AG04449 (cell line): ENCODE measurements at regions not wholly inside any gene's neighbourhood (a gene's known extent, or its start where the extent isn't known, plus 50 kb on each side); places are given as distances from the start of the nearest gene placed in this dataset.
"Not testable (repeated sequence)": the region's sequence is repeated elsewhere in the genome, so short reads cannot be mapped to it uniquely, and the experiment has no call there.

ENCODE experiments used
- CTCF ChIA-PET: fragments of 350-600 bp; formaldehyde crosslinking; extraction: SDS; loops from one replicate; lab custom pipeline; 2021; ENCODE audit warnings: antibody characterized with exemption; lab: Yijun Ruan, JAX
- POLR2A ChIA-PET: fragments of 400-600, 350-600 bp; formaldehyde crosslinking; extraction: SDS; loops from one replicate; lab custom pipeline; 2020; ENCODE audit warnings: antibody characterized with exemption, inconsistent platforms; lab: Yijun Ruan, JAX
- DNase-seq: peaks from one replicate; pipeline ENCODE4 v3.0.0-alpha.2; 2010; ENCODE audit warnings: low read depth, low spot score
- H3K4me3 ChIP-seq: 2 replicates; pipeline ENCODE4 v1.5.1; 2011; ENCODE audit warnings: low read depth, mild to moderate bottlenecking, control low read depth, low read length
- CTCF ChIP-seq: IDR thresholded peaks from one replicate; pipeline ENCODE4 v1.5.1; 2011; ENCODE audit warnings: mild to moderate bottlenecking, moderate library complexity, low read length, control low read depth, inconsistent platforms; ENCODE audit not compliant: insufficient read depth; ENCODE audit errors: missing control alignments

DNA sequence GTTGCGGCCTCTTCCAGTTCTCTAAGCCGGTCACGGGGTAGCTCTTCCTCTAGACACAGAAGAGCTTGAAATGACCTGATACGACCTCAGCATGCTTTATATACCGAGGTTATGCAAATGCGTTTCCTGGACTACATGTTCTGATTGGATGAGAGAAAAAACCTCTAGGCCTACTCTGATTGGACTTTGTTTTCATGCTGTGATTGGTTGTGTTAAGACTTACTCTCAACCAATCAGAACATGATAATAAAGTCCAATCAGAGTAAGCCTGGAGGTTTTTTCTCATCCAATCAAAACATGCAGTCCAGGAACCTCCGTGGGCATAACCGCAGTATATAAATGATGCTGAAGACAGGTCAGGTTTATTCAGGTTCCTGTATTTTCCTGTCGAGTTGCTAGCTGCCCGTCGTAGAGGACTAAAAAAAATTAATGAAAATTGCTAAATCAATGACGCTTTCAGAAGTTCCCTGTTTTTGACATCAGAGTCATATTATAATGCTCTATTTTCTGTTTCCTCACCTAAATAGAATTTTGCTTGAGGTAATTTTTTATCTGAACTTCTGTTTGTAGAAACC is 177.4 kb downstream of the POTEB3 start:
- TF ChIP-seq CTCF = no peak
- ChIA-PET POLR2A (no interaction called here), CTCF (no interaction called here)
- H3K4me3 ChIP-seq = no peak overlapping the region
- no peak for DNase-seq

DNA sequence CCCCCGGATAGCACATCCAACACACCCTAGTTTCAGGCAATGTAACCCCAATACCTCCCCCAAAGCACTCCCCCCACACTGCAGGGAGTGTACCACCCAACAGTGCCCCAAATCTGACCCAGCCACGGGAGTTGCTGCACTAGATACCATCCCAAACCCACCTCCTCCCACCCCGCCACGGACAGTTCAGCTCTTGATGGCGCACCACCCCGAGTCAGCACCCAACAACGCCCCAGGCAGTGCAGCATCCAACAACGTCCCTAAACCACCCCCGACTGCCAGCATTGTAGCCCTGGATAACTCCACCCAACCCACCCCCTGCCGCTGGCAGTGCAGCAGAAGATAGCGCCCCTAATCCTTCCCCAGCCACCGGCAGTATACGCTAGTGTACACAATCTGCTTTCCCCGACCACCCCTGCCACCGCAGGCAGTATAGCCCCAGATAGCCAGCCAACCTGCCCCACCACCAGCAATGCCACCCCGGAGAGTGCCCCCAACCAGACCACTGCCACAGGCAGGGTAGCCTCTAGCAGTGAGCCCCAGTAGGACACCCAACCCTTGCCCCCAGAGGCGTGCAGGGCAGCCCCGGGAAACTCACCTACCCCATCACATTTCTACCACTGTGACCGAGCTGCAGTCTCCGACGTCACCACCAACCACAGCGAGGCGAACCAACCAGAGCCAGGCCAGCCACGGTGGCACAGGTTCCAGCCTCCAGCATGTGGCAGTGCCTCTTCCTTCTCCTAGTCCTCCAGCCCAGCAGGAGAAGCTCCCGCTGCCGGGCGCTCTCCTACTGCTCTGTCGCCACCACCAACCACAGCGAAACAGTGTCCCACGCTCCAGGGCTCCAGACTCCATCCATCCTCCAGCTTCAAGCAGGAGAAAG is 178.1 kb downstream of the POTEB3 start:
- CTCF ChIA-PET = no interaction called here
- POLR2A ChIA-PET = no interaction called here
- DNase-seq = no peak

DNA sequence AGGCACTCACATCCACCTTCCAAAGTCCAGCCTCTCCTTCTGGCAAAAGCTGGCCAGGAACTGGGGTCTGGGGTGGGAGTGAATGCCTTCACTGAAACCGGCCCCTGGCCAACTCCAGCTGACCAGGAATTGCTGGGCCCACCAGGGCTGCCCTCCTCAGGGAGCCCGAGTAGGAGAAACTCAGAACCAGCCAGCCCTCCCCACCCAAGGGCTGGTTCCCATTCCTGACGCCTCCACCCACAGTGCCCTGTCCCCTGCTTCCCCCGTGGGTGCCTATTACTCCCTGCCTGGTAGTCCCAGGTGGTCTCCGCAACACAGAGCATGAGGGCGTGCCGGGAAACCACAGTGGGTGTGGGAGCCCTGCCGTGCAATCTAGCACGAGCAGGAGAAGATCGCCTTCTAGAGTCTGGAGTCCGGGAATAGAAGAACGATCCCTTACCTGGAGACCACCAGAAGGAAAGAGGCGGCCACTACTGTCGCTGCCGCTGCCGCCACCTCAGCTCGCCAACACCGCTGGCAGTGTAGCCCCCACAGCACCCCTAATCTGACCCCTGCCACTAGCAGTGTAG is 178.8 kb downstream of the POTEB3 start:
- ChIA-PET POLR2A (no interaction called here), CTCF (no interaction called here)
- no peak for DNase-seq
- TF ChIP-seq CTCF = no peak
- H3K4me3 ChIP-seq = no peak overlapping the region

More for the DNA sequence above, 178.1 kb downstream of the POTEB3 start:
- TF ChIP-seq CTCF = no peak
- no peak overlapping the region for H3K4me3 ChIP-seq

- POLR2A ChIA-PET = no interaction called here
- H3K4me3 ChIP-seq = no peak overlapping the region
- CTCF ChIA-PET = no interaction called here
- no peak for TF ChIP-seq CTCF
- no peak for DNase-seq
These were observed 179.3 kb downstream of the POTEB3 start for GRCh38 chr15:21260966-21261395.

- CTCF ChIA-PET, POLR2A ChIA-PET, H3K4me3 ChIP-seq, DNase-seq: not testable (repeated sequence)
These were observed 181.7 kb downstream of the POTEB3 start for GRCh38 chr15:21258635-21259034.

- CTCF ChIA-PET, H3K4me3 ChIP-seq, DNase-seq, POLR2A ChIA-PET: not testable (repeated sequence)
These were observed 190.7 kb downstream of the POTEB3 start for GRCh38 chr15:21249508-21250019.
